ENCODE measurements at regions not wholly inside any gene's neighbourhood (a gene's known extent, or its start where the extent isn't known, plus 50 kb on each side); places are given as distances from the start of the nearest gene placed in this dataset.

GRCh38 chr6:159099961-159100360 is 55.2 kb upstream of the TAGAP start:
- DNase-seq (ENCODE audit: low spot score): no peak

- no peak for DNase-seq (ENCODE audit: low spot score)
Measured at GRCh38 chr6:159099276-159099675, 54.5 kb upstream of the TAGAP start.

GRCh38 chr6:159098636-159099106 is 53.9 kb upstream of the TAGAP start:
- DNase-seq (ENCODE audit: low spot score): no peak

GRCh38 chr6:159097256-159097655 is 52.5 kb upstream of the TAGAP start:
- DNase-seq (ENCODE audit: low spot score): no peak

GRCh38 chr6:159095616-159096015 is 50.8 kb upstream of the TAGAP start:
- DNase-seq (ENCODE audit: low spot score): no peak

GRCh38 chr6:159094444-159095252 is 49.9 kb upstream of the TAGAP start:
- no peak for DNase-seq (ENCODE audit: low spot score)
